ENCODE measurements at regions not wholly inside any gene's neighbourhood (a gene's known extent, or its start where the extent isn't known, plus 50 kb on each side); places are given as distances from the start of the nearest gene placed in this dataset.

GRCh38 chrX:23061116-23061515 lies 61.4 kb downstream of the DDX53 start:
- TF ChIP-seq CTCF (IDR thresholded peaks at IDR 0.05) (no peak), POLR2A (IDR thresholded peaks at IDR 0.05) (no peak), EP300 (IDR thresholded peaks at IDR 0.05; ENCODE audit: low read depth) (no peak)
